Astrocyte (in vitro differentiated cells and primary cell): ENCODE measurements at regions not wholly inside any gene's neighbourhood (a gene's known extent, or its start where the extent isn't known, plus 50 kb on each side); places are given as distances from the start of the nearest gene placed in this dataset.

ENCODE experiments used
- DNase-seq: peaks from one replicate; pipeline ENCODE4 v3.0.0-alpha.2; 2010; ENCODE audit warnings: low read depth
- FAIRE-seq: peaks from 2 replicates; lab custom pipeline; 2011; peaks lifted over from hg19 to GRCh38; lab: Jason Lieb, UNC
- H2AFZ ChIP-seq: 2 replicates; pipeline ENCODE4 v1.6.0; 2012; ENCODE audit warnings: low read depth, low read length, inconsistent platforms
- H3K27ac ChIP-seq: 2 replicates; pipeline ENCODE4 v1.5.1; 2011; ENCODE audit warnings: low read depth, low read length, inconsistent platforms
- H3K27me3 ChIP-seq: 2 replicates; pipeline ENCODE4 v1.6.0; 2011; ENCODE audit warnings: low read length, inconsistent platforms; ENCODE audit not compliant: insufficient read depth
- H3K36me3 ChIP-seq: 2 replicates; pipeline ENCODE4 v1.5.1; 2011; ENCODE audit warnings: low read length, inconsistent platforms; ENCODE audit not compliant: insufficient read depth
- H3K4me1 ChIP-seq: 2 replicates; pipeline ENCODE4 v1.5.1; 2011; ENCODE audit warnings: low read length, inconsistent platforms; ENCODE audit not compliant: insufficient read depth
- H3K4me2 ChIP-seq: 2 replicates; pipeline ENCODE4 v1.6.0; 2012; ENCODE audit warnings: low read length, inconsistent platforms
- H3K4me3 ChIP-seq: 2 replicates; pipeline ENCODE4 v1.5.1; 2011; ENCODE audit warnings: low read depth, mild to moderate bottlenecking, low read length, inconsistent platforms; ENCODE audit not compliant: insufficient read depth
- H3K79me2 ChIP-seq: 2 replicates; pipeline ENCODE4 v1.6.0; 2012; ENCODE audit warnings: mild to moderate bottlenecking, low read length, inconsistent platforms; ENCODE audit not compliant: insufficient read depth
- H3K9ac ChIP-seq: 2 replicates; pipeline ENCODE4 v1.6.0; 2012; ENCODE audit warnings: mild to moderate bottlenecking, low read length, inconsistent platforms
- H3K9me3 ChIP-seq: 2 replicates; pipeline ENCODE4 v1.5.1; 2012; ENCODE audit warnings: low read depth, mild to moderate bottlenecking, low read length, inconsistent platforms; ENCODE audit not compliant: insufficient read depth
- H4K20me1 ChIP-seq: 2 replicates; pipeline ENCODE4 v1.6.0; 2012; ENCODE audit warnings: low read length, inconsistent platforms; ENCODE audit not compliant: insufficient read depth
- H3K27ac Mint-ChIP-seq: one replicate; pipeline ENCODE4 v1.8.0; 2021; ENCODE audit warnings: mild to moderate bottlenecking, mixed read lengths; ENCODE audit not compliant: unreplicated experiment
- H3K27me3 Mint-ChIP-seq: one replicate; pipeline ENCODE4 v1.8.0; 2021; ENCODE audit warnings: low read depth, mixed read lengths; ENCODE audit not compliant: unreplicated experiment
- H3K36me3 Mint-ChIP-seq: one replicate; pipeline ENCODE4 v1.8.0; 2021; ENCODE audit warnings: low read depth, mixed read lengths; ENCODE audit not compliant: unreplicated experiment
- H3K4me1 Mint-ChIP-seq: one replicate; pipeline ENCODE4 v1.8.0; 2021; ENCODE audit warnings: low read depth, mixed read lengths; ENCODE audit not compliant: unreplicated experiment
- H3K4me3 Mint-ChIP-seq: one replicate; pipeline ENCODE4 v1.8.0; 2021; ENCODE audit warnings: mild to moderate bottlenecking, moderate library complexity, mixed read lengths; ENCODE audit not compliant: unreplicated experiment
- H3K9me3 Mint-ChIP-seq: one replicate; pipeline ENCODE4 v1.8.0; 2021; ENCODE audit warnings: mild to moderate bottlenecking, mixed read lengths; ENCODE audit not compliant: unreplicated experiment
- CTCF ChIP-seq: IDR thresholded peaks from 2 replicates; pipeline ENCODE4 v1.5.1; 2011; ENCODE audit warnings: low read depth, mild to moderate bottlenecking, inconsistent platforms, low read length, moderate library complexity; ENCODE audit not compliant: insufficient read depth
- EZH2 ChIP-seq: IDR thresholded peaks from 2 replicates; pipeline ENCODE4 v1.6.1; 2012; ENCODE audit warnings: mild to moderate bottlenecking, low read length, inconsistent platforms; ENCODE audit not compliant: insufficient read depth

- Histone ChIP-seq H4K20me1 (no peaks in the 10 kb centered on the region), H3K9me3 (peaks cover 5% of the 10 kb centered on the region), H3K27ac (no peak overlapping the region), H3K4me3 (no peak overlapping the region), H3K4me2 (no peak overlapping the region), H3K4me1 (no peaks in the 10 kb centered on the region), H2AFZ (no peak overlapping the region), H3K9ac (no peak overlapping the region), H3K79me2 (no peaks in the 10 kb centered on the region), H3K27me3 (no peaks in the 10 kb centered on the region), H3K36me3 (no peaks in the 10 kb centered on the region)
- TF ChIP-seq EZH2 = no peak
- TF ChIP-seq CTCF = no peak
- H3K27me3 Mint-ChIP-seq = no peaks in the 10 kb centered on the region
- H3K4me1 Mint-ChIP-seq = no peaks in the 10 kb centered on the region
- FAIRE-seq = no peak
- H3K4me3 Mint-ChIP-seq = no peak overlapping the region
- H3K9me3 Mint-ChIP-seq = no peaks in the 10 kb centered on the region
- DNase-seq = no peak
- H3K27ac Mint-ChIP-seq = no peak overlapping the region
- H3K36me3 Mint-ChIP-seq = no peaks in the 10 kb centered on the region
Observed at GRCh38 chr3:20395692-20396091, 209.7 kb upstream of the SGO1 start.

GRCh38 chr3:20394243-20394642, 208.2 kb upstream of the SGO1 start:
- H3K9me3 ChIP-seq = peaks cover 5% of the 10 kb centered on the region
- Mint-ChIP-seq H3K27ac (no peak overlapping the region), H3K4me3 (no peak overlapping the region), H3K36me3 (no peaks in the 10 kb centered on the region), H3K27me3 (no peaks in the 10 kb centered on the region), H3K4me1 (no peaks in the 10 kb centered on the region), H3K9me3 (no peaks in the 10 kb centered on the region)
- no peak overlapping the region for H3K9ac ChIP-seq
- H3K27ac ChIP-seq = no peak overlapping the region
- no peak overlapping the region for H2AFZ ChIP-seq
- H3K27me3 ChIP-seq = no peaks in the 10 kb centered on the region
- no peak overlapping the region for H3K4me3 ChIP-seq
- no peaks in the 10 kb centered on the region for H3K36me3 ChIP-seq
- FAIRE-seq = no peak
- no peak for DNase-seq
- H3K4me1 ChIP-seq = no peaks in the 10 kb centered on the region
- no peaks in the 10 kb centered on the region for H3K79me2 ChIP-seq
- TF ChIP-seq EZH2 (no peak), CTCF (no peak)
- no peak overlapping the region for H3K4me2 ChIP-seq
- no peaks in the 10 kb centered on the region for H4K20me1 ChIP-seq

GRCh38 chr3:20391644-20392043, 205.6 kb upstream of the SGO1 start:
- TF ChIP-seq CTCF (no peak), EZH2 (no peak)
- H3K36me3 ChIP-seq = no peaks in the 10 kb centered on the region
- H3K27me3 Mint-ChIP-seq = no peaks in the 10 kb centered on the region
- no peaks in the 10 kb centered on the region for H3K4me1 ChIP-seq
- no peak overlapping the region for H3K27ac Mint-ChIP-seq
- H3K4me3 Mint-ChIP-seq = no peak overlapping the region
- no peak overlapping the region for H2AFZ ChIP-seq
- FAIRE-seq = no peak
- H3K9me3 ChIP-seq = peaks cover 5% of the 10 kb centered on the region
- H3K27me3 ChIP-seq = no peaks in the 10 kb centered on the region
- no peak overlapping the region for H3K4me2 ChIP-seq
- H3K36me3 Mint-ChIP-seq = no peaks in the 10 kb centered on the region
- H3K9ac ChIP-seq = no peak overlapping the region
- H3K27ac ChIP-seq = no peak overlapping the region
- no peaks in the 10 kb centered on the region for H4K20me1 ChIP-seq
- DNase-seq = no peak
- H3K79me2 ChIP-seq = no peaks in the 10 kb centered on the region
- H3K4me1 Mint-ChIP-seq = no peaks in the 10 kb centered on the region
- no peak overlapping the region for H3K4me3 ChIP-seq
- no peaks in the 10 kb centered on the region for H3K9me3 Mint-ChIP-seq
